LNCaP clone FGC (cell line): ENCODE measurements at regions not wholly inside any gene's neighbourhood (a gene's known extent, or its start where the extent isn't known, plus 50 kb on each side); places are given as distances from the start of the nearest gene placed in this dataset.
"Not testable (repeated sequence)": the region's sequence is repeated elsewhere in the genome, so short reads cannot be mapped to it uniquely, and the experiment has no call there.

ENCODE experiments used
- DNase-seq: peaks from one replicate; pipeline ENCODE4 v3.0.0-alpha.2; 2011; ENCODE audit warnings: low read depth
- H3K4me3 ChIP-seq: 2 replicates; pipeline ENCODE4 v1.5.1; 2011; ENCODE audit warnings: mild to moderate bottlenecking, low read depth, low read length, control low read depth
- CTCF ChIP-seq: IDR thresholded peaks from 2 replicates; pipeline ENCODE4 v1.5.1; 2012; ENCODE audit warnings: mild to moderate bottlenecking; ENCODE audit not compliant: control insufficient read depth, insufficient read depth; ENCODE audit errors: extremely low read depth

- no peak for TF ChIP-seq CTCF
- H3K4me3 ChIP-seq, result no peak overlapping the region
- no peak for DNase-seq
These were observed 67.5 kb upstream of the VPREB1 start for GRCh38 chr22:22176929-22177616.

- H3K4me3 ChIP-seq, DNase-seq: not testable (repeated sequence)
These were observed 71.5 kb upstream of the VPREB1 start for GRCh38 chr22:22172896-22173628.

- DNase-seq, result no peak
- TF ChIP-seq CTCF, result peak; percentile 31; the same call in 1 of the 2 replicates
These were observed 73.0 kb upstream of the VPREB1 start for GRCh38 chr22:22171357-22172218.

GRCh38 chr22:22169923-22170322 is 74.7 kb upstream of the VPREB1 start:
- no peak overlapping the region for H3K4me3 ChIP-seq
- TF ChIP-seq CTCF, result no peak
- no peak for DNase-seq

More at GRCh38 chr22:22171357-22172218, 73.0 kb upstream of the VPREB1 start:
- no peak overlapping the region for H3K4me3 ChIP-seq

GRCh38 chr22:22168941-22169867 is 75.4 kb upstream of the VPREB1 start:
- TF ChIP-seq CTCF, result no peak
- no peak for DNase-seq
- H3K4me3 ChIP-seq, result no peak overlapping the region

- peak; percentile 68 for DNase-seq
- no peak for TF ChIP-seq CTCF
- H3K4me3 ChIP-seq, result peak overlapping the region; percentile 33
These were observed 76.2 kb upstream of the VPREB1 start for GRCh38 chr22:22168190-22168940.
